ENCODE measurements at regions not wholly inside any gene's neighbourhood (a gene's known extent, or its start where the extent isn't known, plus 50 kb on each side); places are given as distances from the start of the nearest gene placed in this dataset.

DNA sequence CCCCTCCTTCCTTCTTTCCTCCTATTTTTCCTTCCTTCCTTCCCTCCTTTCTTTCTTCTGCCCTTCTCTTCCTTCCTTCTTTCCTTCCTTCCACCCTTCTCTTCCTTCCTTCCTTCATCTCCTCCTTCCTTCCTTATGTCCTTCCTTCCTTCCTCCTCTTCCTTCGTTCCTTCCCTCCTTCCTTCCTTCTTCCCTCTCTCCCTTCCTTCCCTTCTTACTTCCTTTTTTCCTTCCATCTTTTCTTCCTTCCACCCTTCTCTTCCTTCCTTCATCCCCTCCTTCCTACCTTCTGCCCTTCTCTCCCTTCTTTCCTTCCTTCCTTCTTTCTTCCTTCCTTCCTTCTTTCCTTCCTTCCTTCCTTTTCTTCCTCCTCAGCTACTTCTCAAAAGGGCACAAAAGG is 287.3 kb upstream of the ZNF507 start:
- no peak for DNase-seq
- H3K4me2 ChIP-seq (ENCODE audit: low read depth, low read length, poor library complexity, severe bottlenecking): no peak overlapping the region
- H4K20me1 ChIP-seq (ENCODE audit: insufficient read depth, low read depth, low read length): no peaks in the 10 kb centered on the region
- H3K9me2 ChIP-seq (replicated peaks; ENCODE audit: insufficient read depth, low read length): no peaks in the 10 kb centered on the region
- H3K36me3 ChIP-seq (ENCODE audit: insufficient read depth, low read length): 0 out of 2 replicates have a peak, but pooled peaks cover 3% of the 10 kb centered on the region
- H3K27me3 ChIP-seq (ENCODE audit: low read length): no peaks in the 10 kb centered on the region
- no peak overlapping the region for H2AFZ ChIP-seq (ENCODE audit: low read length)
- H3K9ac ChIP-seq (ENCODE audit: low read length): no peak overlapping the region
- no peaks in the 10 kb centered on the region for H3K79me2 ChIP-seq (ENCODE audit: low read length)
- no peak overlapping the region for H3K4me3 ChIP-seq (ENCODE audit: low read length)
- H3K27ac ChIP-seq (ENCODE audit: low read length): no peak overlapping the region
- H3K4me1 ChIP-seq (ENCODE audit: low read length): peaks cover 9% of the 10 kb centered on the region
- no peaks in the 10 kb centered on the region; the same call in 1 of the 2 replicates for H3K9me3 ChIP-seq (ENCODE audit: low read length)

GRCh38 chr19:32061315-32061714 is 284.1 kb upstream of the ZNF507 start:
- H3K9ac ChIP-seq (ENCODE audit: low read length): no peak overlapping the region
- no peak overlapping the region for H3K4me2 ChIP-seq (ENCODE audit: low read depth, low read length, poor library complexity, severe bottlenecking)
- no peaks in the 10 kb centered on the region for H4K20me1 ChIP-seq (ENCODE audit: insufficient read depth, low read depth, low read length)
- H3K36me3 ChIP-seq (ENCODE audit: insufficient read depth, low read length): 0 out of 2 replicates have a peak, but pooled peaks cover 3% of the 10 kb centered on the region
- H3K27me3 ChIP-seq (ENCODE audit: low read length): no peaks in the 10 kb centered on the region
- H3K4me1 ChIP-seq (ENCODE audit: low read length): peaks cover 9% of the 10 kb centered on the region
- no peak overlapping the region for H3K4me3 ChIP-seq (ENCODE audit: low read length)
- H3K9me2 ChIP-seq (replicated peaks; ENCODE audit: insufficient read depth, low read length): no peaks in the 10 kb centered on the region
- H3K9me3 ChIP-seq (ENCODE audit: low read length): no peaks in the 10 kb centered on the region; the same call in 1 of the 2 replicates
- H2AFZ ChIP-seq (ENCODE audit: low read length): no peak overlapping the region
- no peak for DNase-seq
- H3K27ac ChIP-seq (ENCODE audit: low read length): no peak overlapping the region
- H3K79me2 ChIP-seq (ENCODE audit: low read length): no peaks in the 10 kb centered on the region

DNA sequence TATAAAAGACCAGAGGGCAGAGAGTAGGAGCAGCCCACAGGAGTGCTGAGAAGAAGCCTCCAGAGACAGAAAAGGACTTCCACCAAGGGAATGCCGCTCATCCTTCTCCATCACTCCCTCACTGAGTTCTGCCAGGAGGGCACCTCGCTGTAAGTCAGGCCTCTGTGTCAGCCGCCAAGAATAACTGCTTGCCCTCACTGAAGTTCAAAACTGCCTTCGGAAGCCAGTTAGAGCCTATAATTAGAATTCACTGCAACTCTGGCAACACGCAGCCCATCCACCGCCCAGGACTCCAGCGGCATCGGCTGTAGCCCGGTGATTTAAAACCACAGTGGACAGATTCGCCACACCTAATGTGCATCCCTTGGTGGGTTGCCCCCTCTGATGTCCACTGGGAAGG is 281.8 kb upstream of the ZNF507 start:
- H3K9ac ChIP-seq (ENCODE audit: low read length): no peak overlapping the region
- H4K20me1 ChIP-seq (ENCODE audit: insufficient read depth, low read depth, low read length): no peaks in the 10 kb centered on the region
- no peak overlapping the region for H3K4me3 ChIP-seq (ENCODE audit: low read length)
- 0 out of 2 replicates have a peak, but pooled peaks cover 3% of the 10 kb centered on the region for H3K36me3 ChIP-seq (ENCODE audit: insufficient read depth, low read length)
- no peaks in the 10 kb centered on the region; the same call in 1 of the 2 replicates for H3K9me3 ChIP-seq (ENCODE audit: low read length)
- no peak overlapping the region for H3K4me2 ChIP-seq (ENCODE audit: low read depth, low read length, poor library complexity, severe bottlenecking)
- no peak overlapping the region for H2AFZ ChIP-seq (ENCODE audit: low read length)
- no peak overlapping the region for H3K27ac ChIP-seq (ENCODE audit: low read length)
- no peak for DNase-seq
- no peaks in the 10 kb centered on the region for H3K9me2 ChIP-seq (replicated peaks; ENCODE audit: insufficient read depth, low read length)
- H3K4me1 ChIP-seq (ENCODE audit: low read length): peaks cover 6% of the 10 kb centered on the region
- H3K27me3 ChIP-seq (ENCODE audit: low read length): no peaks in the 10 kb centered on the region
- no peaks in the 10 kb centered on the region for H3K79me2 ChIP-seq (ENCODE audit: low read length)

GRCh38 chr19:32066056-32066455 is 279.4 kb upstream of the ZNF507 start:
- no peaks in the 10 kb centered on the region for H3K9me2 ChIP-seq (replicated peaks; ENCODE audit: insufficient read depth, low read length)
- H2AFZ ChIP-seq (ENCODE audit: low read length): no peak overlapping the region

DNA sequence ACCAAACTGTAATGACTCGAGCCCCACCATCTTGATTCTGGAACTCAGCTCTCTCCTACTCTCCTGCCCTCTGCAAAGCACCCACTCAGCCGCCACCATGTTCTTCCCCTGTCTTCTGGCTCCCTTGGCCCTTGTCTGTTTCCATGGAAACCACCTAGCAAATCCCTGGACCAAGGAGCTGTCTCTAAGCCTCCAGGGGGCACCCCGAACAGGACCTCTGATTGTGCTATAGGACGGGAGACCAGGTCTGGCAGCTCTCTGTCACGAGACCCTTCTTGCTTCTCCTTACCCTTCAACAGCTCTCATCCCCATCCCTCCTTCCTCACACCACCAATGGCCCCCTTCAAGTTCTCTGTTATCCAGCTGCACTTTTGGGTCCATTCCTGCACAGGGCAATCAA is 277.7 kb upstream of the ZNF507 start:
- Histone ChIP-seq H4K20me1 (ENCODE audit: insufficient read depth, low read depth, low read length) (no peaks in the 10 kb centered on the region), H3K27me3 (ENCODE audit: low read length) (no peaks in the 10 kb centered on the region), H2AFZ (ENCODE audit: low read length) (no peak overlapping the region), H3K4me1 (ENCODE audit: low read length) (no peaks in the 10 kb centered on the region), H3K9me3 (ENCODE audit: low read length) (no peaks in the 10 kb centered on the region), H3K36me3 (ENCODE audit: insufficient read depth, low read length) (no peaks in the 10 kb centered on the region), H3K9me2 (replicated peaks; ENCODE audit: insufficient read depth, low read length) (no peaks in the 10 kb centered on the region), H3K4me2 (ENCODE audit: low read depth, low read length, poor library complexity, severe bottlenecking) (no peak overlapping the region), H3K27ac (ENCODE audit: low read length) (no peak overlapping the region), H3K79me2 (ENCODE audit: low read length) (no peaks in the 10 kb centered on the region), H3K4me3 (ENCODE audit: low read length) (no peak overlapping the region), H3K9ac (ENCODE audit: low read length) (no peak overlapping the region)
- DNase-seq: no peak

More at GRCh38 chr19:32066056-32066455, 279.4 kb upstream of the ZNF507 start:
- no peak overlapping the region for H3K4me3 ChIP-seq (ENCODE audit: low read length)
- H3K4me2 ChIP-seq (ENCODE audit: low read depth, low read length, poor library complexity, severe bottlenecking): no peak overlapping the region
- no peak for DNase-seq
- H4K20me1 ChIP-seq (ENCODE audit: insufficient read depth, low read depth, low read length): no peaks in the 10 kb centered on the region
- H3K9me3 ChIP-seq (ENCODE audit: low read length): no peaks in the 10 kb centered on the region; the same call in 1 of the 2 replicates
- no peak overlapping the region for H3K27ac ChIP-seq (ENCODE audit: low read length)
- H3K36me3 ChIP-seq (ENCODE audit: insufficient read depth, low read length): 0 out of 2 replicates have a peak, but pooled peaks cover 3% of the 10 kb centered on the region
- no peaks in the 10 kb centered on the region for H3K79me2 ChIP-seq (ENCODE audit: low read length)
- H3K27me3 ChIP-seq (ENCODE audit: low read length): no peaks in the 10 kb centered on the region
- no peak overlapping the region for H3K9ac ChIP-seq (ENCODE audit: low read length)
- H3K4me1 ChIP-seq (ENCODE audit: low read length): peaks cover 6% of the 10 kb centered on the region

DNA sequence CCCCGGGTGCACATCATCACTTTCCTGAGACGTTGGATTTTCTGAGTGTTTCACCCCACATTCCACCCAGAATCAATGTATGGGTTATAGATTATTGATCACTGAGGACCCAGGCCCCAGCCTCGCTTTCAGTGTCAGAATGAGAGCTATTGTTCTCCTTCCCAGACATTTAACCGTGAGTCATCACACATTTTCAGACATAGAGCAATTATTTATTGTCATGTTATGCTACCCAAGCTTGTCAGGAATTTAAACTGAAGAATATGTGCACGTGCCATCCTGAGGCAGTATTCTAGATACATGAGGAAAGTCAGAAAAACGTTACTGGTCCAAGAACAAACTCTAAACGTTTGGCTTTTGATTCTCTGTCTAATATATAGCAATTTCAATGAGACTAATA is 276.6 kb upstream of the ZNF507 start:
- H3K9me3 ChIP-seq (ENCODE audit: low read length): no peaks in the 10 kb centered on the region

DNA sequence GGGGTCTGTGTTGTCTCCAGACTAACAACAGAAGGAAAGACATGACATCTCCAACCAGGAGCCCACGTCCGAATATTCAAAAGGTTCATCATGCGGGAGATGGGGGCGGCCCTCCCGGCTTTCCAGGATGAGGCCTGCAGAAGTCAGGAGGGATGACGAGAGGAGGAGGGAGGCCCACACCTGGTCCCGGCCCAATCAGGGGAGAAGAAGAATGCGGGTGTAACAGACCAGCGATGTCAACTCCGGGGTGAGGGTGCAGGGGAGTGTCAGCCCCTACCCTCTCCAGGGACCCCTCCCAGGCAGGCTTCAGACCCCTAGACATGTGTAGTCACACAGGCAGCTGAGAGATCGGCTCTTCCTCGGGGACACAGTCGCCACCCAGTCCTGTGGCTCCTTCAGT is 275.3 kb upstream of the ZNF507 start:
- Histone ChIP-seq H3K9me3 (ENCODE audit: low read length) (no peaks in the 10 kb centered on the region), H3K36me3 (ENCODE audit: insufficient read depth, low read length) (no peaks in the 10 kb centered on the region), H3K79me2 (ENCODE audit: low read length) (no peaks in the 10 kb centered on the region), H3K9me2 (replicated peaks; ENCODE audit: insufficient read depth, low read length) (no peaks in the 10 kb centered on the region), H3K27ac (ENCODE audit: low read length) (no peak overlapping the region), H4K20me1 (ENCODE audit: insufficient read depth, low read depth, low read length) (no peaks in the 10 kb centered on the region), H3K27me3 (ENCODE audit: low read length) (no peaks in the 10 kb centered on the region), H3K9ac (ENCODE audit: low read length) (no peak overlapping the region), H3K4me1 (ENCODE audit: low read length) (no peaks in the 10 kb centered on the region), H2AFZ (ENCODE audit: low read length) (no peak overlapping the region), H3K4me2 (ENCODE audit: low read depth, low read length, poor library complexity, severe bottlenecking) (no peak overlapping the region), H3K4me3 (ENCODE audit: low read length) (no peak overlapping the region)
- no peak for DNase-seq

More for the DNA sequence above, 276.6 kb upstream of the ZNF507 start:
- no peak overlapping the region for H3K9ac ChIP-seq (ENCODE audit: low read length)
- no peak overlapping the region for H3K4me3 ChIP-seq (ENCODE audit: low read length)
- no peak overlapping the region for H3K27ac ChIP-seq (ENCODE audit: low read length)
- DNase-seq: no peak
- H3K79me2 ChIP-seq (ENCODE audit: low read length): no peaks in the 10 kb centered on the region
- no peak overlapping the region for H2AFZ ChIP-seq (ENCODE audit: low read length)
- H3K4me2 ChIP-seq (ENCODE audit: low read depth, low read length, poor library complexity, severe bottlenecking): no peak overlapping the region
- H3K27me3 ChIP-seq (ENCODE audit: low read length): no peaks in the 10 kb centered on the region
- H4K20me1 ChIP-seq (ENCODE audit: insufficient read depth, low read depth, low read length): no peaks in the 10 kb centered on the region
- H3K36me3 ChIP-seq (ENCODE audit: insufficient read depth, low read length): no peaks in the 10 kb centered on the region
- H3K9me2 ChIP-seq (replicated peaks; ENCODE audit: insufficient read depth, low read length): no peaks in the 10 kb centered on the region
- no peaks in the 10 kb centered on the region for H3K4me1 ChIP-seq (ENCODE audit: low read length)

GRCh38 chr19:32082028-32082427 is 263.4 kb upstream of the ZNF507 start:
- Histone ChIP-seq H3K4me1 (ENCODE audit: low read length) (no peaks in the 10 kb centered on the region), H4K20me1 (ENCODE audit: insufficient read depth, low read depth, low read length) (no peaks in the 10 kb centered on the region), H3K79me2 (ENCODE audit: low read length) (no peaks in the 10 kb centered on the region), H3K27ac (ENCODE audit: low read length) (no peak overlapping the region), H3K9me3 (ENCODE audit: low read length) (no peaks in the 10 kb centered on the region), H3K27me3 (ENCODE audit: low read length) (no peaks in the 10 kb centered on the region), H3K4me3 (ENCODE audit: low read length) (no peak overlapping the region), H3K9me2 (replicated peaks; ENCODE audit: insufficient read depth, low read length) (no peaks in the 10 kb centered on the region), H3K9ac (ENCODE audit: low read length) (no peak overlapping the region), H3K4me2 (ENCODE audit: low read depth, low read length, poor library complexity, severe bottlenecking) (no peak overlapping the region), H2AFZ (ENCODE audit: low read length) (no peak overlapping the region), H3K36me3 (ENCODE audit: insufficient read depth, low read length) (no peaks in the 10 kb centered on the region)
- DNase-seq: no peak
